HG03565 (cell line): ENCODE measurements at regions not wholly inside any gene's neighbourhood (a gene's known extent, or its start where the extent isn't known, plus 50 kb on each side); places are given as distances from the start of the nearest gene placed in this dataset.
"Not testable (repeated sequence)": the region's sequence is repeated elsewhere in the genome, so short reads cannot be mapped to it uniquely, and the experiment has no call there.

Source experiments
- ATAC-seq: cut with Tn5 transposase; IDR thresholded peaks from one replicate; pipeline ENCODE4 v1.9.1; 2021; ENCODE audit warnings: mild to moderate bottlenecking, moderate library complexity; ENCODE audit not compliant: unreplicated experiment

DNA sequence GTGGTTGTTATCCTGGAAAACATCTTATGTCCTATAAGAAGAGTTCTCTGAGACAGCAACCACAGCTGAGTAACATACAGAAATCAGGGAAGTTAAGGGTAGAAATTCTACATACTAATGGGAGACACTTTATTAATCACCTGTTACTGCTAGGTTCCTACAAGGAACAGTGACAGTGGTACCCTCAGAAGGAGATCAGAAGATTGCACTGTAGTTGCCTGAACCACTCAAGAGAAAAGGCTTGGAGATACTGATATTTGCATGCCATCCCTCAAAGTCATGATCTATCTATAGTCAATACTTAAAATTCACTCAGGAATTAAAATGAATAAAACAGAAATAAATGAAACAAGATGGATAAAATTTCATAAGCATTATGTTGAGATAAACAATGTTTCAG is 136.0 kb downstream of the LMLN start:
- ATAC-seq = no peak

DNA sequence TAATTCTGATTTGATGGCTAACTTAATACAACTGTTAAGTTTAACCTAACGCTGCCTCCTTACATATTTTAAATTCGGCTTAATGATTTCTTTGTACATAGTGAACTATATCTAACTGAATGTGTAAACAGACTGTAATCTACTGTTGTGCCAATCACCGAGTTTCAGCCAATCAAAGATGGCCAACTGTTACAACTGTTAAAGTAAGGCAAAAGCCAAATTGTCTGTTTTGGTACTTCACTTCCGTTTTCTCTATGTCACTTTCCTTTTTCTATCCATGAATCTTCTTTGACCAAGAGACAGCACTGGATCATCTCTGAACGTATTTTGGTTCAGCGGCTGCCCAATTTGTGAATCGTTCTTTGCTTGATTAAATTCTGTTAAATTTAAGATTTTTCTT is 137.0 kb downstream of the LMLN start:
- ATAC-seq = no peak

- ATAC-seq = not testable (repeated sequence)
Measured at GRCh38 chr3:198098661-198099081, 138.7 kb downstream of the LMLN start.

- ATAC-seq = not testable (repeated sequence)
Measured at GRCh38 chr3:198103070-198103469, 143.1 kb downstream of the LMLN start.

DNA sequence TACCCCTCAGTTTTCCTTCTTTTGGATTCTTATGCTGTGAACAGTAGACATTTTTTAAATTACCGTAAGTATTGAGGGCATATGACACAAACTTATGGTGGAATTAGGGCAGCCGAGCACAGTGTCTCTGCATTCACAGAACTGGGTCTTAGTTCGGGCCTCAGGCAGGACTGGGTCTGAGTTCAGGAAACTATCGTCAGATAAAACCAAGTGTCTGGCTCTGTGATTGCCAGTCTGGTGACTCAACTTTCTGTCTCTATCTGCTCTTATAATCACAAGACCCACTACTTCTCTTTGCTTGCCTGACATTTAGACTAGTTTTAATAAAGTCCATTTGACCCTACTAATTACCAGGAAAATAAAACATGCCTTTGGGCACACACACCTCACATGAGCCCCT is 146.2 kb downstream of the LMLN start:
- no peak for ATAC-seq

GRCh38 chr3:198107840-198108734 is 148.1 kb downstream of the LMLN start:
- ATAC-seq = no peak

- no peak for ATAC-seq
Measured at GRCh38 chr3:198109883-198110282, 149.9 kb downstream of the LMLN start.

GRCh38 chr3:198112031-198112430 is 152.0 kb downstream of the LMLN start:
- no peak for ATAC-seq

DNA sequence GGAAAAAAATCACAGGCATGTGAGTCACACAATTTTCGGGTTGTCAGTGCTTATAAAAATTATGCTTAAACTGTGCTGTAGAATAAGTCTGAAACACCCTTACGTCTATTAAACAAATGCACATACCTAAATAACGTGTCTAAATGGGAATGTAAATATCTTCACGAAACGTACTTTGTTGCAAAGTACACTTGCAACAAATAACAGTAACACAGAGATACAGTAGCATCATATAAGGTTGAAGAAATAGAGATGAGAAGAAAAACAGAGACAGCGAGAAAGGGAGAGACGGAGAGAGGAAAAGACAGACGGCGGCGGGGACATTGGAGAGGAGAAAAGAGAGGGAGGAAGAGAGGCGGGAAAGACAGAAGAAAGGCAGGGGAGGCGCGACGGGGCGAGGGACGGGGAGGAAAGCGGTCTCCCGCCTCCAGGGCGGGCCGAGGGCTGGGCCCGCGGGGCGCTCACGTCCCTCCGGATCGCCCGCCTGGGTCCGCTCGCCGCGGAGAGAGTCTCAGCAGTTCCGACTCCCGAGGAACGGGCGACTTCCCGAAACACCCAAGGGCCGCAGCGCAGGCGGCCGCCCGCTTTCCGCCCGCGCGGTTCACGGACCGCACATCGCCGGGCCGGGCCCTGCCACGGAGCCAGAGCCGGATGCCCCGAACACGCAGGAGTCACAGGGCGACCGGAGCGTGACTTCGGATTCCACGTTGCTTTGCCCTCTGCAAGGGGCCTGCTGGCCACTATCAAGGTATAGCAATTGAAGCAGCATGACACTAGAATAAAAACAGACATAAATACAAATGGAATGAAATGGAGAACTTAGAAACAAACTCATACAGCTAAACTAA is 153.4 kb downstream of the LMLN start:
- ATAC-seq = no peak

- not testable (repeated sequence) for ATAC-seq
Measured at GRCh38 chr3:198114516-198114915, 154.5 kb downstream of the LMLN start.

- ATAC-seq = not testable (repeated sequence)
Measured at GRCh38 chr3:198122184-198122583, 162.2 kb downstream of the LMLN start.

- not testable (repeated sequence) for ATAC-seq
Measured at GRCh38 chr3:198137038-198137835, 177.2 kb downstream of the LMLN start.

DNA sequence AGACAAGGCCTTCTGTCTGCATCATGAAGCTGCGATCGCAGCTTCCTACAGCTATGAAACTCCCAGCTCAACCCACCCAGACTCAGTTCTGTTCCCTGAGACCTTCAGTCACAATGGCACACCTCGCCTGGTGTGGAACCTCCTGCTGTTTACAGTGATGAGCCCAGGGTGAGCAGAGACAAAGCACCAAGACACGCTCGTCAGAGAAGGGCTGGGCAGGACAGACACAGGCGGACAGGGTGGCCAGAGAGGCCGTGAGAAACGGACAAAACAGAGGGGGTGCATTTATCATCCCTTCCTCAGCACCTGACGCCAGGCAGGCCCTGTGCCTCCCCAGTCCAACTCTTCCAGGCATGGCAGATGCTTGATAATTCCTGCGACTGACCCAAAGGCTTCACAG is 178.2 kb downstream of the LMLN start:
- ATAC-seq = not testable (repeated sequence)

- not testable (repeated sequence) for ATAC-seq
Measured at GRCh38 chr3:198139037-198139436, 179.0 kb downstream of the LMLN start.

GRCh38 chr3:198139513-198140167 is 179.6 kb downstream of the LMLN start:
- not testable (repeated sequence) for ATAC-seq

- ATAC-seq = not testable (repeated sequence)
Measured at GRCh38 chr3:198143300-198144137, 183.5 kb downstream of the LMLN start.

- not testable (repeated sequence) for ATAC-seq
Measured at GRCh38 chr3:198145231-198145784, 185.3 kb downstream of the LMLN start.

- ATAC-seq = not testable (repeated sequence)
Measured at GRCh38 chr3:198146070-198146469, 186.1 kb downstream of the LMLN start.

DNA sequence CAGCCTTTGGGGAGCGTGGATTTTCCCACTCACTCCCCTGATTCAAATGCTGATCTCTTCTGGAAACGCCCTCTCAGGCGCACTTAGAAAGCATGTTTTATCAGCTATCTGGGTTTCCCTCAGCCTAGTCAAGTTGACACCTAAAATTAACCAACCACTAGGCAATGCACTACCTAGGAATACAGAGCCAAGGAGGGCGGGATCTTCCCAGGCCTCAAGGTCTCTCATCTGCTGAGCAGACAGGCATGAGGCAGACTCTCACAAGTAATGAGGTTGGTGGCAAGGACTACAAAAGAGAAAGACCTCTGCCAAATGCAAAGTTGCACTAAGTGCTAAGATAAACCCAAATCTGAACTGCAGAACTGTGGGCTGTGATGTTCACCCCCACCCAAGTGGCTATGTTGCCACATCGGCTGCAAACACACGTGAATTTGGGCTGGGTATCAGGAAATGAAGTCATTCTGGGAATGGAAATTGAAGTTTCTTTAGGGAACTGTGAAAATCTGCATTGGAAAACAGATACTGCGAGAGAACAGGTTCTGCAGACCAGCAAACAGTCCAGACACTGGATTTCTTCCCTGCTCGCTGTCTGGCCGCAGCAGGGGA is 186.6 kb downstream of the LMLN start:
- not testable (repeated sequence) for ATAC-seq
